ENCODE measurements at regions not wholly inside any gene's neighbourhood (a gene's known extent, or its start where the extent isn't known, plus 50 kb on each side); places are given as distances from the start of the nearest gene placed in this dataset.

GRCh38 chr4:38559374-38559773 is 104.6 kb upstream of the KLF3 start:
- ChIA-PET POLR2A (ENCODE audit: low non-redundant PET) (no interaction called here), CTCF (no interaction called here)
- no peak overlapping the region for H3K4me3 ChIP-seq (ENCODE audit: low read depth, low read length, poor library complexity, severe bottlenecking)
- H3K4me1 ChIP-seq (ENCODE audit: insufficient read depth, low read length, poor library complexity, severe bottlenecking) = peaks cover 7% of the 10 kb centered on the region
- no peak for DNase-seq (ENCODE audit: low spot score)
- H3K27ac ChIP-seq (ENCODE audit: low read depth, low read length, poor library complexity, severe bottlenecking) = no peak overlapping the region
- TF ChIP-seq EZH2 (IDR thresholded peaks at IDR 0.05; ENCODE audit: borderline replicate concordance, low read depth, low read length, poor library complexity, severe bottlenecking) (no peak), CTCF (conservative IDR thresholded peaks at IDR 0.05; ENCODE audit: low read depth, low read length) (no peak)
- no peaks in the 10 kb centered on the region for H3K36me3 ChIP-seq (ENCODE audit: insufficient read depth, low read length, poor library complexity, severe bottlenecking)
- intact Hi-C loops (cut with micrococcal nuclease; ENCODE audit: unreplicated experiment) = no loop called here
- H3K9me3 ChIP-seq (ENCODE audit: low read depth, low read length, poor library complexity, severe bottlenecking) = no peaks in the 10 kb centered on the region
- BruUV-seq (replicated peaks) = no TSS peak
- H3K27me3 ChIP-seq (replicated peaks; ENCODE audit: insufficient read depth, low read depth, low read length, poor library complexity) = no peaks in the 10 kb centered on the region

- H3K4me1 ChIP-seq (ENCODE audit: insufficient read depth, low read length, poor library complexity, severe bottlenecking) = peaks cover 7% of the 10 kb centered on the region
- no peak overlapping the region for H3K27ac ChIP-seq (ENCODE audit: low read depth, low read length, poor library complexity, severe bottlenecking)
- H3K36me3 ChIP-seq (ENCODE audit: insufficient read depth, low read length, poor library complexity, severe bottlenecking) = no peaks in the 10 kb centered on the region
- H3K9me3 ChIP-seq (ENCODE audit: low read depth, low read length, poor library complexity, severe bottlenecking) = no peaks in the 10 kb centered on the region
- TF ChIP-seq EZH2 (IDR thresholded peaks at IDR 0.05; ENCODE audit: borderline replicate concordance, low read depth, low read length, poor library complexity, severe bottlenecking) = no peak
- TF ChIP-seq CTCF (conservative IDR thresholded peaks at IDR 0.05; ENCODE audit: low read depth, low read length) = no peak
- CTCF ChIA-PET = no interaction called here
- BruUV-seq (replicated peaks) = no TSS peak
- H3K27me3 ChIP-seq (replicated peaks; ENCODE audit: insufficient read depth, low read depth, low read length, poor library complexity) = no peaks in the 10 kb centered on the region
- no peak overlapping the region for H3K4me3 ChIP-seq (ENCODE audit: low read depth, low read length, poor library complexity, severe bottlenecking)
- DNase-seq (ENCODE audit: low spot score) = no peak
- POLR2A ChIA-PET (ENCODE audit: low non-redundant PET) = no interaction called here
- intact Hi-C loops (cut with micrococcal nuclease; ENCODE audit: unreplicated experiment) = no loop called here
These were observed 103.7 kb upstream of the KLF3 start for GRCh38 chr4:38560340-38560739.

GRCh38 chr4:38560768-38561558 is 103.0 kb upstream of the KLF3 start:
- Histone ChIP-seq H3K4me1 (ENCODE audit: insufficient read depth, low read length, poor library complexity, severe bottlenecking) (peaks cover 7% of the 10 kb centered on the region), H3K27ac (ENCODE audit: low read depth, low read length, poor library complexity, severe bottlenecking) (no peak overlapping the region), H3K4me3 (ENCODE audit: low read depth, low read length, poor library complexity, severe bottlenecking) (no peak overlapping the region), H3K36me3 (ENCODE audit: insufficient read depth, low read length, poor library complexity, severe bottlenecking) (no peaks in the 10 kb centered on the region), H3K9me3 (ENCODE audit: low read depth, low read length, poor library complexity, severe bottlenecking) (no peaks in the 10 kb centered on the region), H3K27me3 (replicated peaks; ENCODE audit: insufficient read depth, low read depth, low read length, poor library complexity) (no peaks in the 10 kb centered on the region)
- BruUV-seq (replicated peaks) = no TSS peak
- DNase-seq (ENCODE audit: low spot score) = no peak
- intact Hi-C loops (cut with micrococcal nuclease; ENCODE audit: unreplicated experiment) = no loop called here
- TF ChIP-seq EZH2 (IDR thresholded peaks at IDR 0.05; ENCODE audit: borderline replicate concordance, low read depth, low read length, poor library complexity, severe bottlenecking) = no peak
- no peak for TF ChIP-seq CTCF (conservative IDR thresholded peaks at IDR 0.05; ENCODE audit: low read depth, low read length)
- POLR2A ChIA-PET (ENCODE audit: low non-redundant PET) = no interaction called here
- CTCF ChIA-PET = no interaction called here

All from A673 (cell line).